IPS-18a (cell line): ENCODE measurements at regions not wholly inside any gene's neighbourhood (a gene's known extent, or its start where the extent isn't known, plus 50 kb on each side); places are given as distances from the start of the nearest gene placed in this dataset.

Experiments
- H3K27ac ChIP-seq: one replicate; pipeline ENCODE4 v1.5.1; 2013; ENCODE audit warnings: low read length
- H3K27me3 ChIP-seq: one replicate; pipeline ENCODE4 v1.6.1; 2013; ENCODE audit warnings: mild to moderate bottlenecking, low read length; ENCODE audit not compliant: control insufficient read depth, insufficient read depth
- H3K36me3 ChIP-seq: one replicate; pipeline ENCODE4 v1.6.1; 2013; ENCODE audit warnings: low read depth, low read length; ENCODE audit not compliant: control insufficient read depth
- H3K4me1 ChIP-seq: one replicate; pipeline ENCODE4 v1.6.1; 2013; ENCODE audit warnings: low read depth, low read length; ENCODE audit not compliant: control insufficient read depth
- H3K4me3 ChIP-seq: one replicate; pipeline ENCODE4 v1.5.1; 2013; ENCODE audit warnings: low read length
- H3K9ac ChIP-seq: one replicate; pipeline ENCODE4 v1.6.1; 2013; ENCODE audit warnings: mild to moderate bottlenecking, low read length, moderate library complexity
- H3K9me3 ChIP-seq: one replicate; pipeline ENCODE4 v1.6.1; 2013; ENCODE audit warnings: low read depth, low read length; ENCODE audit not compliant: control insufficient read depth

DNA sequence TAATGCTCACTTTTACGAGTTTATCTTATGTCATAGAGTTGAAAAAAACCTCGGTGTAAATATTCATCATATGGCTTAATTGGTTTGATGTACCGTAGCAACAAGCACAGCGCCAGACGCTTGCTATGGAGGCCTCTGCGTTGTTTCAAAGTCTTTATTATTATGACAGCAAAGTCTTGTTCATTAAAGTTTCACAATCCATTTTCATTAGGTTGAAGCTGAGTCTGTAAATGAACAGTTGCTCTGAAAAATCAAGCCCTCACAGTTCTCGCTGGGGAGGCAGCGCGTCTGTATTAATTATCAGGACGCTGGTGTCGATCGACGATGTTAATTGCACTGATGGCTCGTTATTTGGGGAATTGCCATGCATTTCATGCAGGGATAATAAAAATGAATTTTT lies 185.6 kb downstream of the INSC start:
- Histone ChIP-seq H3K9ac (no peak overlapping the region), H3K27ac (no peak overlapping the region), H3K4me1 (peaks cover 3% of the 10 kb centered on the region), H3K36me3 (no peaks in the 10 kb centered on the region), H3K4me3 (no peak overlapping the region), H3K27me3 (no peaks in the 10 kb centered on the region), H3K9me3 (no peaks in the 10 kb centered on the region)

DNA sequence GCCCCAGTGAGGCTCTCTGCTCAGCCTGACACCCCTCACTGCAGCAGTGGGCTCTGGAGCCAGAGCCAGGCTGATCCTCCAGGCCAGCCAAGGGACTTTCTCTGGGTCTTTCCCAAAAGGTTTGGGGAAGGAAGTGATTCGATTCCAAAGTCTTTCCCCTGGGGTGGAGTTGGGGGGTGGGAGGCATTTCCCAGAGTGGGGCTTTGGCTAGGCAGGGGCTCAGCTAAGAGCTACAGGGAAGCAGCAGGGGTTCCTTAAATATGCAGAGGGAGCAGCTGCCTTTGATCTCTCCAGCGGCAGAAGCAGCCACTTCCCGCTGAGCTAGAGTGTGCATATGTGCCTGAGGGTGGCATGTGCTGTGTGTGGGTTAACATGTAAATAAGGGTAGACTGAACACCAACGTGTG lies 192.9 kb downstream of the INSC start:
- Histone ChIP-seq H3K9ac (no peak overlapping the region), H3K27ac (no peak overlapping the region), H3K4me3 (no peak overlapping the region), H3K27me3 (no peaks in the 10 kb centered on the region), H3K9me3 (no peaks in the 10 kb centered on the region), H3K36me3 (no peaks in the 10 kb centered on the region), H3K4me1 (peaks cover 12% of the 10 kb centered on the region)

DNA sequence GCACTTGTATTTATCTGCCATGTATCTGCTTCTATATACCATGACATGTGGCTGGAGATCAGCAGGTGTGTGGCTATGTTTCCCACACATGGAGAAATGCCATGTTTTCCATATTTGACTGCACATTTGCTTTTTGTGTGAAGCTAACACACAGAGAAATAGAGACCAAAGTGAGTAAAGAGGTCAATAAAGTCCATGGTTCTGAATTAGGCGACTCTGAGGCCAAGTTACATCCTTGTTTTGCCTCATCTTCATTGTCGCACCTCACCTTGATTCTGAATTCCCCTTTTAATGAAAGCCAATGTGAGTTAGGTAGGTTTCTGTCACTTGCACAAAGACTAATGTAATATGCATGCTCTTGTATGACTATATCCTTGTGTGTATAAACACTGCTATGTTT lies 194.1 kb downstream of the INSC start:
- Histone ChIP-seq H3K4me3 (no peak overlapping the region), H3K36me3 (no peaks in the 10 kb centered on the region), H3K27ac (no peak overlapping the region), H3K4me1 (peaks cover 12% of the 10 kb centered on the region), H3K27me3 (no peaks in the 10 kb centered on the region), H3K9ac (no peak overlapping the region), H3K9me3 (no peaks in the 10 kb centered on the region)

DNA sequence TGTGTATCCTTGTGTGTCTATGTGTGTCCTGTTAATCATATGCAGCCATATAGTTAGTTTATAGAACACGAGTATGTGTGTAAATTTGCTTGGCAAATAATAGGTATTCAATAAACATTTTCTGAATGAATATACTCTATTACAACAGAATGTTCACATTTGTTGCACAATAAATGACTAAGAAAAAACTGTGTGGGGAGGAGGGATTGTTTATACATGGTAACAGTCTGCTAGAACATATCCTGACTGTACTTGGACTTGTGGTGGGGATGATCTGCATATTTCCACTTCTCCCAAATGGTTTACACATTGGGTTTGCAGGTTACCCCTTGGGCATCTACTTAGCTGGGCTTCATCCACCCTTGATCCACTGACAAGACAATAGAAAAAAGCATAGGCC lies 194.6 kb downstream of the INSC start:
- H3K27ac ChIP-seq, result no peak overlapping the region
- no peaks in the 10 kb centered on the region for H3K36me3 ChIP-seq
- H3K9me3 ChIP-seq, result no peaks in the 10 kb centered on the region
- peaks cover 12% of the 10 kb centered on the region for H3K4me1 ChIP-seq
- no peak overlapping the region for H3K9ac ChIP-seq
- H3K27me3 ChIP-seq, result no peaks in the 10 kb centered on the region
- H3K4me3 ChIP-seq, result no peak overlapping the region

DNA sequence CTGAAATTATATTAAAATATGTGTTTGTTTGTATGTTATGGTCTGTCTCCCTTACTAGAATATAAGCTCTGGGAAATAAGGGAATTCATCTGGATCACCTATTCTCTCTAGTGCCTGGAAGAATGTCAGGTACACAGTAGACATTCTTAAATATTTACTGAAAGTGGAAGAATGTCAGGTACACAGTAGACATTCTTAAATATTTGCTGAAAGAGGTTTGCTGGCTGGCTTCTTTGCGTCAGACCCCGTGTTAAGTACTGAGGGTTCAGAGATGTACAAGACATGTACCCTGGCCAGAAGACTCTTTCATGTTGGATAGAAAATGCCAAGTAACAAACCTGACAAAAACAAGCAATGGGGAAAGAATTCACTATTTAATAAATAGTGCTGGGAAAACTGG lies 199.1 kb downstream of the INSC start:
- Histone ChIP-seq H3K4me1 (no peaks in the 10 kb centered on the region), H3K27me3 (no peaks in the 10 kb centered on the region), H3K36me3 (no peaks in the 10 kb centered on the region), H3K27ac (no peak overlapping the region), H3K9me3 (no peaks in the 10 kb centered on the region), H3K9ac (no peak overlapping the region), H3K4me3 (no peak overlapping the region)

DNA sequence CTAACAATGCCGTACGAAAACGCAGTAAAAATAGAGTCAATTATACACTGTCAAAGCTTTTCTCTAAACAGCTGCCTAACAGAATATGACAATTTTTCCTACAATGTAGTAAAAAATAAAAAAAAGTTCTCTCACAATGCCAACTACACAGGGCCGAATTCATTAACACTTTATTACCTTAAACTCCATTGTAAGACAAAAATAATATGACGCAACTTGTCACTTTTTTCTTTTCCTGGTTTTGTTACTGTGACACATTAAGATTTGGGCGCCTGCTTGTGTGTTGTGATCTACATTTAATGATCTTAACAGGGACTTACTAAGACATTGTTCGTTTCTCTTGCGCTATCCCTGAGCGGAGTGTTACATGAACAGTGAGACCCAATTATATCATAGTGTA lies 204.1 kb downstream of the INSC start:
- Histone ChIP-seq H3K4me3 (no peak overlapping the region), H3K9me3 (no peaks in the 10 kb centered on the region), H3K27me3 (no peaks in the 10 kb centered on the region), H3K36me3 (no peaks in the 10 kb centered on the region), H3K9ac (no peak overlapping the region), H3K4me1 (no peaks in the 10 kb centered on the region), H3K27ac (no peak overlapping the region)

DNA sequence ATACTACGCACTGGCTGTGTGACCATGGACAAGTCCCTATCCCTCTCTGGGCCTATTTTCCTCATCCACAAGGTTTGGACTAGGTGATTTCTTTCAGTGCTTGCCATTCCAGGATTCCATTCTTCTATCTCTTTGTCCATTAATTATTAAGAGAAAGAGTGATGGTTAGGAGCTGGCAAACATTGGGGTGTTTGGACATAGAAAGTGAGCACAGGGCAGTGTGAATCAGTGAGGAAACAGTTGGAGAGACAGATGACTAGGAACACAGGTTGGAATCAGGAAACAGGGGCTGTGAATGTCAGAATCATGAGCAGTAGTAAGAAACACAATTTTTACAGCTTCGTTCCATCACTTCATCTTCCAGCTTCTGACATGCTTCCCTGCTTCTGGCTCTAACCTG lies 211.8 kb downstream of the INSC start:
- no peaks in the 10 kb centered on the region for H3K27me3 ChIP-seq
- H3K27ac ChIP-seq, result no peak overlapping the region
- H3K36me3 ChIP-seq, result no peaks in the 10 kb centered on the region
- no peaks in the 10 kb centered on the region for H3K9me3 ChIP-seq
- H3K4me3 ChIP-seq, result no peak overlapping the region
- peaks cover 4% of the 10 kb centered on the region for H3K4me1 ChIP-seq
- H3K9ac ChIP-seq, result no peak overlapping the region

DNA sequence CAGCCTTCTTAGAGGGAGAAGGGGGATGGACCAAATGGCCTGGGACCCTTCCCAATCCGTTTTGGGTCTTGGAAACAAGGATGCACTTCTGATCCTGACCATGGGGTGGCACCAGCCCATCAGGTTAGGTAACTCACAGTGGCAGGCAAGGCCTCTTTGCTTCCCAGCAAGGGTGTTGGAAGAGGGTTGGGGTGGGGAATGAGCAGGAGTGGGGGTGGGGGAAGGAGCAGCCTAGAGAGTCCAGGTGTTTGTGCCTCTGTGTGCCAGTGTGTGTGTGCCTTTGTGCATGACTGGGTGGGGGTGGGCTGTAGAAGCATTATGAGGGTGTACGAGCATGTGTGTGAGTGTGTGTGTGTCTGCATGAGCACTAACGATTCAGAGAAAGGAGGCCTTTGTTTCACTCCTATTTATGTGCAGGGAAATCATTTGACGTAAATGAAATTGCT lies 213.1 kb downstream of the INSC start:
- H3K4me1 ChIP-seq, result peaks cover 4% of the 10 kb centered on the region
- no peaks in the 10 kb centered on the region for H3K36me3 ChIP-seq
- H3K27me3 ChIP-seq, result no peaks in the 10 kb centered on the region
- H3K27ac ChIP-seq, result no peak overlapping the region
- no peak overlapping the region for H3K4me3 ChIP-seq
- H3K9ac ChIP-seq, result no peak overlapping the region
- no peaks in the 10 kb centered on the region for H3K9me3 ChIP-seq

DNA sequence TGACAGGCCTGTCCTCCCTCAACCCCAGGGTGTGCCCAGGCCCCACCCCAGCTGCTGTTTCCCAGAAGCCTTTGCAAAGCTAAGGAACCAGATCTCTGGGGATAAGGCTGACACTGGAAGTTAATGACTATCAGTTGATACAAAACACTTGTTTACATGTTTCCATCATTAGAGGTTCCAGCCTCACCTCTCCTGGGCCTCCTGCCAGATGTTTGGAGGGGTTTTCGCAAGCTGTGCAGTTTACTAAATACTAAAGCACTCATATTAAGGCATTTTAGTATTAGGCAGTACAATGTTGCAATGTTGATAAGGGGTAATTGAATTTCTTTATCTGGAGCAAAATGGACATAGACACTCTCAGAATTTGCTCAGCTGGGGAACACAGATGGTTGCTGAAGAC lies 218.7 kb downstream of the INSC start:
- Histone ChIP-seq H3K9ac (no peak overlapping the region), H3K27ac (no peak overlapping the region), H3K4me3 (no peak overlapping the region), H3K9me3 (no peaks in the 10 kb centered on the region), H3K27me3 (no peaks in the 10 kb centered on the region), H3K4me1 (peaks cover 6% of the 10 kb centered on the region), H3K36me3 (no peaks in the 10 kb centered on the region)

DNA sequence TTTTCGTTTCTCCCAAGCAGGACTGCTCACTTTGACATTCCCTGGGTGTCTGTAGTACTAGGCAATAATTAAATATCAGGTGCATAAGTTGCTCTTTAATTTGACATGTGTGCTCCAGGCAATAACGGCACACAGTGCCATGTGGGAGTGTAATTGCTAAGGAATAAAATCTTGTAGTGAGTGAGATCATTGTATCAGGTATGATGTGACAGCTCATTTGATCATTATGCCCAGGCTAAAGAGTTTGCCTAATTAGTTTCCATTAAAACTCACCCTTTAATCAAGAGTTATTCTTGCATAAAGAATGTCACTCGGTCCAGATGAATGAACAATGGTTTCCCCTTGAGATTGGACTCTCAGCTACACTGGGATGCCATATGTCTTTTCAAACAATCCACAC lies 220.0 kb downstream of the INSC start:
- H3K27ac ChIP-seq, result no peak overlapping the region
- H3K9ac ChIP-seq, result no peak overlapping the region
- H3K9me3 ChIP-seq, result no peaks in the 10 kb centered on the region
- no peak overlapping the region for H3K4me3 ChIP-seq
- no peaks in the 10 kb centered on the region for H3K27me3 ChIP-seq
- H3K36me3 ChIP-seq, result no peaks in the 10 kb centered on the region
- peaks cover 6% of the 10 kb centered on the region for H3K4me1 ChIP-seq

DNA sequence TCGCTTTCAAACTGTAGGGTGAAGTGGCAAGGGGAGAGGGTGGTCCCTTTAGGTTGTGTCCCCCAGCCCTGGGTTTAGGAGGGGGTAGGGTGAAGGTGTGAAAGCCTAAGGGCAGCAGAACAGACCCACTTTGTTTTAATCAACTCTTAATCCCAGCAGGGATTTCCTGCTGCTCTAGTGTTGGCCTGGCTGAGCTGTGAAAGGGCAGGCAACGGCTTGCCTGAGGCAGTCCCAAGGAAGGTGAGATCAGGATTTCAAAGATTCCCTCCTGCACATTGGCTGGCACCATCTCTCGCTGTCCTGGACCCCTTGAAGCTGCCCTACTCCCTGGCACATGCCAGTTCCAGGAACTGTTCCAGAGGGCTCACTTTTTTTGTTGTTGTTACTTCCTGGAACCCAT lies 221.3 kb downstream of the INSC start:
- Histone ChIP-seq H3K4me1 (peaks cover 11% of the 10 kb centered on the region), H3K4me3 (no peak overlapping the region), H3K36me3 (no peaks in the 10 kb centered on the region), H3K27ac (no peak overlapping the region), H3K9ac (no peak overlapping the region), H3K9me3 (no peaks in the 10 kb centered on the region), H3K27me3 (no peaks in the 10 kb centered on the region)

DNA sequence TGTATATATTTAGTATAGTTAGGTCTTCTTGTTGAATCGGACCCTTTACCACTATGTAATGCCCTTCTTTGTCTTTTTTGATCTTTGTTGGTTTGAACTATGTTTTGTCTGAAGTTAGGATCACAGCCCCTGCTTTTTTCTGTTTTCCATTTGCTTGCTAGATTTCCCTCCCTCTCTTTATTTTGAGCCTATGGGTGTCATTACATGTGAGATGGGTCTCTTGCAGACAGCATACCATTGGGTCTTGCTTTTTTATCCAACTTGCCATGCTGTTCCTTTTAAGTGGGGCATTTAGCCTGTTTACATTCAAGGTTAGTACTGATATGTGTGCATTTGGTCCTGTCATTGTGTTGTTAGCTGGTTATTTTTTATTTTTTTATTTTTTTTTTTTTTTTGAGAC lies 224.6 kb downstream of the INSC start:
- Histone ChIP-seq H3K9me3 (no peaks in the 10 kb centered on the region), H3K27ac (no peak overlapping the region), H3K9ac (no peak overlapping the region)

More for the DNA sequence above, 224.6 kb downstream of the INSC start:
- Histone ChIP-seq H3K36me3 (no peaks in the 10 kb centered on the region), H3K4me3 (no peak overlapping the region), H3K27me3 (no peaks in the 10 kb centered on the region), H3K4me1 (peaks cover 23% of the 10 kb centered on the region)
